22Rv1 (cell line): ENCODE measurements at regions not wholly inside any gene's neighbourhood (a gene's known extent, or its start where the extent isn't known, plus 50 kb on each side); places are given as distances from the start of the nearest gene placed in this dataset.

Experiments used
- H3K27ac ChIP-seq: fragments of 450-650 bp; 2 replicates; pipeline ENCODE4 v1.5.1; 2017
- ZFX ChIP-seq: fragments of 450-650 bp; IDR thresholded peaks from 2 replicates; pipeline ENCODE4 v1.6.1; 2017; ENCODE audit warnings: antibody characterized with exemption, borderline replicate concordance
- TF ChIP-seq, protein P1 (sequence below): fragments of 450-650 bp; IDR thresholded peaks from 2 replicates; pipeline ENCODE4 v1.5.1; 2017; ENCODE audit warnings: mild to moderate bottlenecking

DNA sequence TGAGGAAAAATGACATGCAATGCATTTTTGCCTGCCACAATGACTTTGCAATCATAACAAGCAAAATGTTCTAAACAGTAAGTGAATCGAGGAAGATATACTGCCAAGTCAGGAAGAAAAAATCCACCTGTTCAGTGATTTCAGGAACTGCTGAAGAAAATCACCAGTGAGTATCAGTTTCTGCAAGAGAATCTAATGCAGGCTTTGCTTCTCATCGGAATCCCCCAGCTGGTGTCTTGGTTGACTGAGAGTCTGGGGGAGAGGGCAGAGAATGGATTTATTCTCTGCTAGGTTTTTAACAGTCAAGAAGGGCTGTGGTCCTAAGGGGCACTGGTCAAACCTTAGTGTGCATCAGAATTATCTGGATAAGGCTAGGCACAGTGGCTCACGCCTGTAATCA, 363.4 kb downstream of the CDH26 start:
- H3K27ac ChIP-seq = no peak overlapping the region
- TF ChIP-seq ZFX = no peak
- TF ChIP-seq, protein P1, sequence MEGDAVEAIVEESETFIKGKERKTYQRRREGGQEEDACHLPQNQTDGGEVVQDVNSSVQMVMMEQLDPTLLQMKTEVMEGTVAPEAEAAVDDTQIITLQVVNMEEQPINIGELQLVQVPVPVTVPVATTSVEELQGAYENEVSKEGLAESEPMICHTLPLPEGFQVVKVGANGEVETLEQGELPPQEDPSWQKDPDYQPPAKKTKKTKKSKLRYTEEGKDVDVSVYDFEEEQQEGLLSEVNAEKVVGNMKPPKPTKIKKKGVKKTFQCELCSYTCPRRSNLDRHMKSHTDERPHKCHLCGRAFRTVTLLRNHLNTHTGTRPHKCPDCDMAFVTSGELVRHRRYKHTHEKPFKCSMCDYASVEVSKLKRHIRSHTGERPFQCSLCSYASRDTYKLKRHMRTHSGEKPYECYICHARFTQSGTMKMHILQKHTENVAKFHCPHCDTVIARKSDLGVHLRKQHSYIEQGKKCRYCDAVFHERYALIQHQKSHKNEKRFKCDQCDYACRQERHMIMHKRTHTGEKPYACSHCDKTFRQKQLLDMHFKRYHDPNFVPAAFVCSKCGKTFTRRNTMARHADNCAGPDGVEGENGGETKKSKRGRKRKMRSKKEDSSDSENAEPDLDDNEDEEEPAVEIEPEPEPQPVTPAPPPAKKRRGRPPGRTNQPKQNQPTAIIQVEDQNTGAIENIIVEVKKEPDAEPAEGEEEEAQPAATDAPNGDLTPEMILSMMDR = no peak

DNA sequence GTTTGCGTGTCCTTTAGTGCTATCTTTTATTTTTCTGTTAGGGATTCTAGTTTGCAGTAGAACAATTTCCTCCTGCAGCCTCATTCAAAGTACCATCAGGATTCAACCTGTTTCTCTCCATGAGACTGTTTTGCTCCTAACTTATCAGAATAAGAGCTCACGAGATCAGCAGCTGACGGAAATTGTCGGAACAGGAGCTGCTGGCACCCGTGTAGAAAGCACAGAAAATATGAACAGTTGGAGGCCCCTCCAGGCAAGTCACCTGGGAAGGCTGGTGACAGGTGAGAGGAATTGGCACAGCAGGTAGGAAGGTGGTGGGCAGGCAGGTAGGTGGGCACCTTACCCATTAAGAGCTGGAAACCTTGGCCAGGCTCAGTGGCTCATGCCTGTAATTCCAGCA, 368.6 kb downstream of the CDH26 start:
- H3K27ac ChIP-seq = no peak overlapping the region
- no peak for TF ChIP-seq ZFX
- TF ChIP-seq, protein P1 = no peak

DNA sequence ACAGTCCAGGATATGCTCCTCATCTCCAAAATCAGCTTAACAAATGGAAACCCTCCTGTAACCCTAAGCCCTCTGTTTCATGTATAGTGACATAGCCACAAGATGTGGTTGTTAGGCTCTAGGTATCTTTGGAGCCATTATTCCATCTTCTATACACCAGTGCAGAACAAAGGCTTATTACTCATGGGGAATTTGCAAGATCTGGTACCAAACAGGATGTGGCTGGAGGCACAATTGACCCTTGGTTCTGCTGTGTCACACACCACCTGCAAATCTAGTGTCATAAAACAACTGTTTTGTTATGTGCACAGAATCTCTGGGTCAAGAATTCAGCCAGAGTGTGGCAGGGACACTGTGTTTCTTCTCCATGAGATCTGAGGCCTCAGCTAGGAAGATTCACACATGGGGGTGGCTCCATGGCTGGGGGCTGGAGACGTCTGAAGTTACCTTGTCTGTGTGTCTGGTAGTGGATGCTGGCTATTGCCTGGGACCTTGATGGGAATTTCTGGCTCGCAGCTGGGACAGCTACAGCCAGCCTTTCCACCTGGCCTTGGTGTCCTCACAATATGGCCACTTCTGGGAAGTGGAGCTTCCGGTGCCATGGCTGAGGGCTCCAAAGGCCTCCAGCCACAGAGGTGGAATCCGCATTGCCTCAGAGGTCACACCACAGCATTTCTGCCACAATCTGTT, 369.9 kb downstream of the CDH26 start:
- no peak overlapping the region for H3K27ac ChIP-seq

DNA sequence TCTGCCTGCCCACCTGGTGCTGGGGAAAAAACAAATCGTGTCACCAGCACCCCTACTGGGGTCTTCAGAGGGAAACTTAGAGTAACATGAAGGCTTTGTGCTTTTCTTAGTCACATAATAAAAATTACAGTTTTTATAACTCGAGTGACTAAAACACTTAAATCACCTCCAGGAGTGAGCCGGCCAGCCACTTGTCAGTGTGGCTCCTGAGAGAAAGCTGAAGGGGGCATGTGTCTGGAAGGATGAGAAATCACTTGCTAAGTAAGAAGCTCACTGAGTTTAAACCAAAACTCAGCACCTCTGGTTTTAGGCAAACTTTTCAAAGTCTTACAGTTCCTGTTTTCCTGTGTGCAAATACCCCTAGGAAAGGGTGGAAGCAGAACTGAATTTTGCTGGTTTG, 372.2 kb downstream of the CDH26 start:
- TF ChIP-seq, protein P1 = no peak
- TF ChIP-seq ZFX = no peak
- no peak overlapping the region for H3K27ac ChIP-seq

More for the DNA sequence above, 369.9 kb downstream of the CDH26 start:
- TF ChIP-seq, protein P1 = no peak
- TF ChIP-seq ZFX = no peak

DNA sequence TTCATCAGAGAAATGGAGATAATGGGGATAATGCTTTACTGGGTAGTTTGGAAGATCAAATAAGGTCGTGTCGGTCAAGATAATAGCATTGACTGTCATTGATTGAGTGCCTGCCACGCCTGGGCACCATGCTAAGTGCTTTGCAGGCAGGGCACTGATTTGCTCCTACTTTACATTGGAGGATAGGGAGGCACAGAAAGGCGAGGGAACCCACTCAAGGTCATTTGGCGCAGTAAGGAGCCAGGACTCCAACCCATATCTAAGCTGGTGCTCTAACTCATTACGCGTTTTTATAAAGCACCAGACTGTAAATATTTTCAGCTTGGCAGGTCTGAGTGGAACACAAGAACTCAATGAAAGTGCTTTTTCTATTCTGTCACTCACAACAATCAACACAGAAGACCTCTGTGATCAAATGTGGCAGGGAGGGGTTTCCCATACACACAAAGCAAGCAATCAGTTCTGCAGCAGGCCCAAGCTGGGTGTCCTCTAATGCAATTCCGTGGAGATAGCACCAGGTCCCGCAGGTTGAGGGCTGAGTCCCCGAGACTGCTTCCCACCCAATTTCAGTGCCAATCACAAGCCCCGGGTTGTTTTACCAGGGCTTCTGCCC, 373.6 kb downstream of the CDH26 start:
- TF ChIP-seq, protein P1 = no peak
- no peak for TF ChIP-seq ZFX
- no peak overlapping the region for H3K27ac ChIP-seq

DNA sequence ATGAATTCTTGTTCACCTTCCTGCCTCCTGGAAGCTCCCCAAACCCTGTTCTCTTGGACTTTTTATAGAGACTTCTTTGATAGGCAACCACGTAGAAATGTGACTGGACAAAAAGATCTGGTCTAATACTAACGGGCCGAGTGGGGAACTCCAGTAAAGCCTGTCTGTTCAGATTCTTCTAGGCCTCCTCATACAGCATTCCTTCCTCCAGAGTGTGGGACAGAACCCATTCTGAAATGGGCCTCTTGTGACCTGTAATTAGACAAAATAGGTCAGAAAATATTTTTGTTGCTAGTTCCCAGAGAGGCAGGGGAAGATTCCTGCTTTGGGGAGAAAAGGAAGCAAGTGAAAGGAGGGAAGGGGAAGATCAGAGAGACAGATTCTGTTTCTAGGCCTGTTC, 374.3 kb downstream of the CDH26 start:
- TF ChIP-seq, protein P1 = no peak
- TF ChIP-seq ZFX = no peak
- H3K27ac ChIP-seq = no peak overlapping the region

DNA sequence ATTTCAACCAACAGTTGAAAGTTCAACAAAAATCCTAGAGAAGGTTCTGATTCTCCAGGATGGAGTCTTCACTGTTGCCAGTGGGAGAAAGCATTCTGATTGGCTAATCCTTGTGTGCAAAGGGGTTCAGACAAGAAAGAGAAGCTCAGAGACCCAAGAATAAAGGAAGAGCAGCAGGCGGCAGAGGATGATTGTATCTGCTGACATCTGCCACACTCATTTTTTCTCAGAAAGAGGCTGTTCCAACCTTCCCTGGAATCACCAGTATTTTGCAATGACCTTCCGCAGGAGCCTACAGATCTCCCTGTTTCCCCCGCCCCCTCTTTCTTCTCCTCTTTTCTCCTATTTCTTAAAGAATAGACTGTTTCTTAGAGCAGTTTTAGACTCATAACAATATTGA, 376.7 kb downstream of the CDH26 start:
- no peak overlapping the region for H3K27ac ChIP-seq
- TF ChIP-seq, protein P1 = no peak
- no peak for TF ChIP-seq ZFX
